NB4 (cell line): ENCODE measurements at regions not wholly inside any gene's neighbourhood (a gene's known extent, or its start where the extent isn't known, plus 50 kb on each side); places are given as distances from the start of the nearest gene placed in this dataset.

Source experiments
- POLR2A ChIP-seq: IDR thresholded peaks from 2 replicates; pipeline ENCODE4 v1.6.1; 2011; ENCODE audit warnings: mild to moderate bottlenecking; ENCODE audit not compliant: insufficient read length; ENCODE audit errors: extremely low read depth
- TF ChIP-seq, protein P1 (sequence below): IDR thresholded peaks from one replicate; pipeline ENCODE4 v1.5.1; 2012; ENCODE audit warnings: low read depth, low read length
- TF ChIP-seq, protein P2 (sequence below): IDR thresholded peaks from 2 replicates; pipeline ENCODE4 v1.6.1; 2011; ENCODE audit warnings: low read depth, low read length

DNA sequence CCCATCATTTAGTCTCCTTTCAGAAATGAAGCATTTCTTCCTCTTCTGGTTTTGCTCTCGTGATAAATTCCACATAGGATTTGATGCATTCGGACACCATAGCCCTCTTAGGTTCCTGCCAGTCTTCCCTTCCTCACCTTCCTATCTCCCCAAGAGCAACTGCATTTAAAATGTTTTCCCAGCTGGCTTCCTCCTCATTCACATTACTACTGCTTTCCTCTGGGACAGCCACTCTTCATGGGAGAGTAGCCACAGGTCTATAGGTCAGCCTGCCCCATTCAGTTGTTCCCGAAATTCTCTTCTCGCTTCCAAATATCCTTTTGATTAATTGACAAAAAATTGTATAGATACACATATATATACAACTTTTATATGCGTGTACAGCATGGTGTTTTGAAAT lies 214.2 kb upstream of the PDE10A start:
- no peak for TF ChIP-seq POLR2A
- TF ChIP-seq, protein P1, sequence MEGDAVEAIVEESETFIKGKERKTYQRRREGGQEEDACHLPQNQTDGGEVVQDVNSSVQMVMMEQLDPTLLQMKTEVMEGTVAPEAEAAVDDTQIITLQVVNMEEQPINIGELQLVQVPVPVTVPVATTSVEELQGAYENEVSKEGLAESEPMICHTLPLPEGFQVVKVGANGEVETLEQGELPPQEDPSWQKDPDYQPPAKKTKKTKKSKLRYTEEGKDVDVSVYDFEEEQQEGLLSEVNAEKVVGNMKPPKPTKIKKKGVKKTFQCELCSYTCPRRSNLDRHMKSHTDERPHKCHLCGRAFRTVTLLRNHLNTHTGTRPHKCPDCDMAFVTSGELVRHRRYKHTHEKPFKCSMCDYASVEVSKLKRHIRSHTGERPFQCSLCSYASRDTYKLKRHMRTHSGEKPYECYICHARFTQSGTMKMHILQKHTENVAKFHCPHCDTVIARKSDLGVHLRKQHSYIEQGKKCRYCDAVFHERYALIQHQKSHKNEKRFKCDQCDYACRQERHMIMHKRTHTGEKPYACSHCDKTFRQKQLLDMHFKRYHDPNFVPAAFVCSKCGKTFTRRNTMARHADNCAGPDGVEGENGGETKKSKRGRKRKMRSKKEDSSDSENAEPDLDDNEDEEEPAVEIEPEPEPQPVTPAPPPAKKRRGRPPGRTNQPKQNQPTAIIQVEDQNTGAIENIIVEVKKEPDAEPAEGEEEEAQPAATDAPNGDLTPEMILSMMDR = no peak
- TF ChIP-seq, protein P2, sequence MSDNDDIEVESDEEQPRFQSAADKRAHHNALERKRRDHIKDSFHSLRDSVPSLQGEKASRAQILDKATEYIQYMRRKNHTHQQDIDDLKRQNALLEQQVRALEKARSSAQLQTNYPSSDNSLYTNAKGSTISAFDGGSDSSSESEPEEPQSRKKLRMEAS = no peak
